Frontal cortex (tissue), 4 donors: ENCODE measurements at regions not wholly inside any gene's neighbourhood (a gene's known extent, or its start where the extent isn't known, plus 50 kb on each side); places are given as distances from the start of the nearest gene placed in this dataset. TPM values are rescaled to one million over a fixed set of nuclear protein-coding genes. Genes with fewer than 3 reads are reported as not detected.
A peak's percentile ranks its signal among the peaks of the same experiment; 100 is the strongest.

Experiments used
- DNase-seq, 2 donors: peaks; one replicate each; pipeline ENCODE4 v3.0.0; 2012; ENCODE audit warnings: low spot score in 2 of 2
- FAIRE-seq: peaks from 2 replicates; lab custom pipeline; 2012; peaks lifted over from hg19 to GRCh38; lab: Jason Lieb, UNC
- small RNA-seq: library from RNA; depleted of rRNA; stranded (forward); fragments of <200 nt; gene quantifications from one replicate; pipeline ENCODE3, GENCODE V24; 2014
- donor health status: control.
- donor health status: control.
- donor health status: control.

DNA sequence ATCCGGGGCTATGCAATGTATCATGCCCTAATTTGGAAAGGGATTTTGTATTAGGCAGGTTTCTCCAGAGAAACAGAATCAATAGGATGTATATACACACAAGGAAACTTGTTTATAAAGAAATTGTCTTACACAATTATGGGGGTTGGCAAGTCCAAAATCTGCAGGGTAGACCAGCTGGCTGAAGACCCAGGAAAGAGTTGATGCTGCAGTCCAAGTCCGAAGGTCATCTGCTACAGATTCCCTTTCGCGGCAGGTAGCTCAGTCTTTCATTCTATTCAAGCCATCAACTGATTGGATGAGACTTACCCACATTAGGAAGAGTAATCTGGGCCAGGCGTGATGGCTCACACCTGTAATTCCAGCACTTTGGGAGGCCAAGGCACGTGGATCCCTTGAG, 54.6 kb upstream of the CXADR start:
- FAIRE-seq (no peak), DNase-seq (no peak)

DNA sequence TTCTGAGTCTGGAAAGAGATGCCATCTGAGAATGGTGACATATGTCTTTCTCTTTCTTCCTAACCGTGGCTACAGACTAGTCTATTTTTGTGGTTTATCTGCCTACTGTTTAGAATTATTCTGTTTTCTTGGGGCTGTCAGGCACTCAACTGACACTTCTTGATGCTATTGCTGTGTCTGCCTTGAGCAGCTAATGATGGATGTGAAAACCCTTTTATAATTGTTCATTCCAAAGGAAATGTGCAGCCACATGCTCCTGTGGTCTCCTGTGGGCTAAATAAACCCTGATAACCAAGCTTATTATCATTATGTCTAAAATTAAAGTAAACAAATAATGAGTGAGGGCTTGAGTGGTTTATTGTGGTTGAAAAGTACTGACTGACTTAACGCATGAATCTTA, 52.7 kb upstream of the CXADR start:
- FAIRE-seq = no peak
- DNase-seq = no peak

DNA sequence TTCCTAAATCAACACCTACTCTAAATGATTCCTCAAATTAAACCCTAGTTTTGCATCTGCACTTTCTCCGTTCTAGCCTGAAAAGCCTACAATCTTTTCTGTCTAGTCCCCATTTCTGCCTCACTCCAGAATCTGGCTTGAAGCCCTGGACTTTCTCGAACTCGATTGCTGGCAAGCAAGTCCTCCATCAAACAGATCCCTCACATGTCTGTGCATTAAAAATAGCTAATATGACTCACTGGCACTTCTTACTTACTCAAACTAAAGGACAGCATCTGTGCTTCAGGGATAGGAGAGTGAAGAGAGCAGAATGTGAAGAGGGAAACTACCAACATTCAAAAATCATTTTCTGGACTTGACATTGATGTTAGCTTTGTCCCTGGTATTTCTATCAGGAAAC, 51.8 kb upstream of the CXADR start:
- peak in 1 of 2 donors; percentile 33 for DNase-seq
- FAIRE-seq = no peak

DNA sequence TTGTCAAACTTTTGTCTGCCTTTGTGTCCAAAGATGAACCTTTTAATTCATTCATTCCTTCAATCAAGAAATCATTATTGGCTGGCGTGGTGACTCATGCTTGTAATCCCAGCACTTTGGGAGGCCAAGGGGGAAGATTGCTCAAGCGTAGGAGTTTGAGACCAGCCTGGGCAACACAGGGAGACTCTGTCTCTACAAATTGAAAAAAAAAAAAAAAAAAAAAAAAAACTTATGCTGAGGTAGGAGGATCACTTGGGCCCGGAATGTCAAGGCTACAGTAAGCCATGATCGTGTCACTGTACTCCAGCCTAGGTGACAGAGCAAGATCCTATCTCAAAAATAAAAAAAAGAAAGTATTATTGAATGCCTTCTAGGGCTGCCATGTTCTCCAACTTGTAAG, 51.3 kb upstream of the CXADR start:
- DNase-seq (no peak), FAIRE-seq (no peak)

DNA sequence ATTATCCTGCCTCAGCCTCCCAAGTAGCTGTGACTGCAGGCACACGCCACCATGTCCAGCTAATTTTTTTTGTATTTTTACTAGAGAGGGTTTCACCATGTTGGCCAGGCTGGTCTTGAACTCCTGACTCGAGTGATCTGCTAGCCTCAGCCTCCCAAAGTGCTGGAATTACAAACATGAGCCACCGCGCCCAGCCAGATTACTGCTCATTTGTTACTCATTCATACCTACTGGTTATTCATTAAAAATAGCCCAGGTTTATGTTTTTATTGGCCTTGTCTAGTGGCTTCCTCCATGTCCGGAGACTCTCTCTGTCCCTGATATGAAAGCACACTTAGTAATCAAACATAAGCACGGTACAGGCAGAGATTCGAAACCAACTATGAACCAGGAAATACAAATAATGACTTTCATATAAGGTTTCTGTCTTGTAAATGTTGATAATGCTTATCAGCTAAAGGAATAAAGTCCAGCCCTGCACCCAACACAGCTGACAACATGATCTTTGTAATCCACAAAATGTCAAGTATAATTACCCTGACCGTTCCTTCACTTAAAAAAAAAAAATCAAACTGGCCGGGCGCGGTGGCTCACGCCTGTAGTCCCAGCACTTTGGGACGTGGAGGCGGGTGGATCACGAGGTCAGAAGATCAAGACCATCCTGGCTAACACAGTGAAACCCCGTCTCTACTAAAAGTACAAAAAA, 50.4 kb upstream of the CXADR start:
- FAIRE-seq (no peak), DNase-seq (no peak)

Small RNA genes in the stretch of these regions (small RNA-seq; reads per million reads assigned to genes)
- gene MIR125B2 = 626 reads per million, percentile 99 among the genes with 10 or more reads in this experiment
- 2,317 reads per million, percentile 100 among the genes with 10 or more reads in this experiment for gene MIR99A
- 9,735 reads per million, percentile 100 among the genes with 10 or more reads in this experiment for gene MIRLET7C
- gene RNU1-98P = 0.08 reads per million
- gene RNU6-113P = not detected
- gene RNU6-426P = not detected
- gene SNORD74B = not detected
